Loucy (cell line): ENCODE measurements at regions not wholly inside any gene's neighbourhood (a gene's known extent, or its start where the extent isn't known, plus 50 kb on each side); places are given as distances from the start of the nearest gene placed in this dataset.

ENCODE experiments used
- EZH2phosphoT487 ChIP-seq: fragments of 200-600 bp; IDR thresholded peaks from 2 replicates; pipeline ENCODE4 v1.6.1; 2018; ENCODE audit warnings: antibody characterized with exemption, mild to moderate bottlenecking, moderate library complexity, borderline replicate concordance
- TF ChIP-seq, protein P1 (sequence below): fragments of 200-600 bp; sonication (generic); conservative IDR thresholded peaks from 2 replicates; pipeline ENCODE4 v1.5.1; 2014; ENCODE audit warnings: mild to moderate bottlenecking, antibody characterized with exemption, low read length

DNA sequence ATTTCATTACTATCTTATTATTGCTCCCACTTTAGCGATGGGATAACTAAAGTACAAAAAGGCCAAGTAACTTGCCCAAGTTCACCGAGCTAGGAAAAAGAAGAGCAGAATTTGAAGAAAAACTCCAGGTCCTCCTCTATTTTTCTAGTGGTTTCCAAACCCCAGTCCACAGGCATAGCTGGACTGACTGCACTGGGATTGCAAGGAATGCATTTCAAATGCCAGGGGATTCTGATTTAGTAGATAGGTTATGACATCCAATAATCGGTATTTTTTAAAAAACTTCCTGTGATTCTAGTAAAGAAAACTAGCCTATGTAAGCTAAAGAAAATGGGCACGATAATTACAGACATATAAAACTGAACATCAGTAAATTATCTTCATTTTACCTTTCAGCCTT is 62.7 kb upstream of the GALNT5 start:
- TF ChIP-seq, protein P1, sequence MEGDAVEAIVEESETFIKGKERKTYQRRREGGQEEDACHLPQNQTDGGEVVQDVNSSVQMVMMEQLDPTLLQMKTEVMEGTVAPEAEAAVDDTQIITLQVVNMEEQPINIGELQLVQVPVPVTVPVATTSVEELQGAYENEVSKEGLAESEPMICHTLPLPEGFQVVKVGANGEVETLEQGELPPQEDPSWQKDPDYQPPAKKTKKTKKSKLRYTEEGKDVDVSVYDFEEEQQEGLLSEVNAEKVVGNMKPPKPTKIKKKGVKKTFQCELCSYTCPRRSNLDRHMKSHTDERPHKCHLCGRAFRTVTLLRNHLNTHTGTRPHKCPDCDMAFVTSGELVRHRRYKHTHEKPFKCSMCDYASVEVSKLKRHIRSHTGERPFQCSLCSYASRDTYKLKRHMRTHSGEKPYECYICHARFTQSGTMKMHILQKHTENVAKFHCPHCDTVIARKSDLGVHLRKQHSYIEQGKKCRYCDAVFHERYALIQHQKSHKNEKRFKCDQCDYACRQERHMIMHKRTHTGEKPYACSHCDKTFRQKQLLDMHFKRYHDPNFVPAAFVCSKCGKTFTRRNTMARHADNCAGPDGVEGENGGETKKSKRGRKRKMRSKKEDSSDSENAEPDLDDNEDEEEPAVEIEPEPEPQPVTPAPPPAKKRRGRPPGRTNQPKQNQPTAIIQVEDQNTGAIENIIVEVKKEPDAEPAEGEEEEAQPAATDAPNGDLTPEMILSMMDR = no peak
- no peak for TF ChIP-seq EZH2phosphoT487
